Cerebellar cortex (tissue), 1 donor: ENCODE measurements at regions not wholly inside any gene's neighbourhood (a gene's known extent, or its start where the extent isn't known, plus 50 kb on each side); places are given as distances from the start of the nearest gene placed in this dataset.

Experiments
- DNase-seq: peaks from one replicate; pipeline ENCODE4 v3.0.0-alpha.2; 2015; ENCODE audit warnings: low spot score

DNA sequence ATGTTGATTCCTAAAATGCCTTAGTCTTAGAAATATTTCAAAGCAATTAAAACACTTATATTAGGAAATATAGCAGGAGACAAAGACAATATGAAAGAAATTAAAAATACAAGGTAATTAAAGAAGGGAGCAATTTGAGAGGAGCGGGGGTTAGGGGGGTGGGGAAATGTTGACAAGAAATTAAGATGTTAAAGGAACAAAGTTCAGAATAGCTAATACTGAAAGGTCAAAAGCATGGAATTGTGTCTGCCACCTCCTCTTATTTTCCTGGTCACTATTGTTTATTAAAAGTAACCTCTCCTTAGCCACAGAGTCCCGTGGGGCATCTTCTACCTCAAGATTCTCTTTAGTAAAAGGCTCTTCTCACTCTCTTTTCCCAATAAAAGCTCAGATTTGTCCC, 244.1 kb downstream of the MREG start:
- DNase-seq = no peak

DNA sequence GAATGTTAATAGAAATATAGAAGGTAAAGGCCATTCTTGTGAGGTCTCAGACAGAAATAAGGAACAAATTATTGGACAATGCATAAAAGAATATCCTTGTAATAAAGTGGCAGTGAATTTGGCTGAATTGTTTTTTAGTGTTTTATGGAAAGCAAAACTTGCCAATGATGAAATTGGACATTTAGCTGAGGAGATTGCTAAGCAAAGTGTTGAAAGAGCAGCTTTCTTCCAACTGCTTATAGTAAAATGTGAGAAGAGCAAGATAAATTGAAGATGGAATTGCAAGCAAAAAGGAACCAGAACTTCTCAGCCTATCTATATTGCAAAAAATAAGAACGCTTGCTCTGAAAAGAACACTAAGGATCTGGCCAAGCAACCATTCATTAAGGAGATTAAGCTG, 245.7 kb downstream of the MREG start:
- no peak for DNase-seq

- no peak for DNase-seq
These were observed 247.5 kb downstream of the MREG start for GRCh38 chr2:215765729-215766360.

DNA sequence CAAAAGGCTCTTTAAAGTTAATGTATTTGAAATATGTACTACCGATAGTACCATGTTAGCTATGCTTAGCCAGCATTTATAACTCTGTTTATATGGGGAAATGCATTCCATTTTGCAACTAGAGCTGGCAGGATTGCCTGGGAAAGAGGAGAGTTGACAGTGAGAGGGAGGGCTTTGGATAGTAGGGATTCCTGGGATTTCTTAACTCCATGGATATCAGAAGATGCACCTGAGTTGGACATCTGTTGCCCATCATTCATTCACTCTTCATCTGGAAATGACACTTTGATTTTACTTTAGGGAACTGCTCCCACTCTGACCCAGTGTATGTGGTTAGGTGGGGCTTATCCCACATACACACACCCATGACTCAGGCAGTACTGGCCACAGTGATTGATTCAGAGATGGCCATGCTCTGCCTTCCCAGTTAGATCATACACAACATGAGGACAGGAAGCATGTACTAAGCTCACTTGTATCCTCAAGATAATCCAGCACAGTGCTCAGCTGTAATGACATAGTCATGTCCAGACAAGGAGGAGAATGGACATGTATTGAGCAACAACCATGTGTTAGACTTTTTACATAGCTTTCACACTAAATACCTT, 248.8 kb downstream of the MREG start:
- no peak for DNase-seq

- DNase-seq = no peak
These were observed 252.8 kb downstream of the MREG start for GRCh38 chr2:215760557-215760956.

DNA sequence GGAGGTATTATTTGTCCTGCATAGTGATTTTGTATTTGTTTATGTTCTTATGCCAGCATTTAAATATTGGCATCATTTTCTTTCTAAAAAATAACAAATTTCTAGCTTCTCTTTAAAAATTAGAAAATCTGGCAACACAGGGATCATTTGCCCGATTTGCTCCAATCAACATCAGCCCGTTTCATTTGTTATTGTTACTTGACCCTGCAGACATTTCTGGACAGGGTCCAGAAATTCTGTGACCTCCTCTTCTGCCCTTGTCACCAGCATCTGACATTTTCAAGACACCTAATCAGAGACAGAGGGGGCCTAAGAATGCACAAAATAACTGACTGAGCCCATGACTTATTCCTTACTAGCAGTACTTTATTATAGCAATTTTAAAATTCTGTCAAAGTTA, 253.3 kb downstream of the MREG start:
- no peak for DNase-seq

DNA sequence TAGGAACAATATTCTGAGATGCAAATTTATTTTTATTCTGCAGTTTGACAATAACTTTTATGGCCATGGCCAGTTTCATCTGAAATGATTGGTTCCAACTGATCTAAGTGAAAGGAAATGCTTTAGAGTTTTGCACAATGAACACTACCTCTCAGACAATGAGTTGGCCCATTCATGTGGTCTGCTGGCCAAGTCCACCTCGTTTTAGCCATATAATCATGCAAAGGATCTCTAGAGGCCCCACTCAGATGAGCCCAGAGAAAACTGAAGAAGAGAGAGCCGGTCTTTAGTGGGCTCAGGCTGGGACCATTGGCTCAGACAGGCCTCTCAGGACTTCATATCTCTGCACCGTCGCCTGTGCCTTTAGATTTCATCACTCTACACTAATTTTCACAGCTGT, 254.7 kb downstream of the MREG start:
- no peak for DNase-seq

DNA sequence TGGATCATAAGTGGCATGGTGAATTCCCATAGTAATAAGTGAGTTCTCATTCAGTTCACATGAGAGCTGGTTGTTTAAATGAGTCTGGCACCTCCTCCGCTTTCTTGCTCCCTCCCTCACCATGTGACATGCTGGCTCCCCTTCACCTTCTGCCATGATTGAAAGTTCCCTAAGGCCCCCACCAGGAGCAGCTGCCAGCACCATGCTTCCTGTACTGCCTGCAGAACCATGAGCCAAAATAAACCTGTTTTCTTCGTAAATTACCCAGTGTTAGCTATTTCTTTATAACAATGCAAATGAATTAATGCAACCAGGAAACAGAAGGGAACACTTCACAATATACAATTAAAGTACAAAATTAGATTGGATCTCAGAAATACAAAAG, 257.0 kb downstream of the MREG start:
- no peak for DNase-seq

- DNase-seq = no peak
These were observed 257.6 kb downstream of the MREG start for GRCh38 chr2:215755641-215756345.

DNA sequence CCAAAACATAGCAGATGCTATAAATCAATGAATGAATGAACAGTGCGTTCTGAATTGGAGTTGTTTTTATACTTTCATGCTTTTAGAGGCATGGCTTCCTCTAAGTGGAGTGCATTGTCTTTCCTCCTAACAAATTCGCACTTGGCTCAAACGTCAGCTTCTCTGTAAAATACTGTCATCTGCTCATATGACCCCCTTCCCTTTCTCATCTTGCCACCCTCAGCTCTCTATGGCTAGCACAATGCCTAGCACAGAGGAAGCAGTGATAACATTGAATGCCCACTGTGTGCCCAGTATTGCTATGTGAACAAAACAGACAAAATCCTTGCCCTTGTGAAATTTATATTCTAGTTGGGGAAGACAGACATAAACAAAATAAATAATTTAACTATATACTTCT, 258.8 kb downstream of the MREG start:
- no peak for DNase-seq

DNA sequence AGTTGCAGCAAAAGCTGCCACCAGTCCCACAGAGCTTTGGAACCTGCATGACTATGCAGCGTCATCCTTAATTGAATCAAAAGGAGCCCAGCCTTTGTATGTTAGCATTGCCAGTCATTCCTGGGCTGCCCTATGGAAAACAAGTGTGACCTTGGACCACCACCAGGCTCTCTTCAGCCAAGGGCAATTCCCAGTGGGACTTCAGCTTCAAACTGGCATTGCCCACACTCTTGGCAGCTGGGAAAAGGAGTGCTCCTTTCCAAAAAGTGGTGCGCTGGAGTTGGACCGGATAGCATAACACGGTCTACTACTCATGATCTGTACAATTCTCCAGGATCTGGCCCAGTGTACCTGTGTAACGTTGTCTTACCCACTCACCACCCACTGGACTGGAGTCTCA, 259.5 kb downstream of the MREG start:
- DNase-seq = no peak

- no peak for DNase-seq
These were observed 260.4 kb downstream of the MREG start for GRCh38 chr2:215752991-215753390.

- no peak for DNase-seq
These were observed 260.9 kb downstream of the MREG start for GRCh38 chr2:215752436-215752835.

DNA sequence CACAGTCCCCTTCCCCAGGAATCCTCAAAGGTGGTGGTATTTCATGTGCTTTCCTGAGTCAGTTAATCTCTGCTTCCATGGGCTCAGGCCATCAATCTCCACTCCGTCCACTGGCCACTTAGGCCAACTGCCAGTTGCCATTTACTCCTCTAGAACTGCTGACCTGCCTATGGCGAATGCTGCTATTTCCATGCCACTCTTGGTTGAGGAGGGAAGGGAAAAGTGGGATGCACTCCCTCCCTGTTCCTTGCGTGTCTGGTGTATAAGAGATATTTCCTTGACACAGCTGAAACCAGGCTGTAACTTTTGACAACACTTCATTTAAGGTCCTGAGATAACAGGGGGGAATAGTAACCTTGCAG, 261.5 kb downstream of the MREG start:
- DNase-seq = no peak

DNA sequence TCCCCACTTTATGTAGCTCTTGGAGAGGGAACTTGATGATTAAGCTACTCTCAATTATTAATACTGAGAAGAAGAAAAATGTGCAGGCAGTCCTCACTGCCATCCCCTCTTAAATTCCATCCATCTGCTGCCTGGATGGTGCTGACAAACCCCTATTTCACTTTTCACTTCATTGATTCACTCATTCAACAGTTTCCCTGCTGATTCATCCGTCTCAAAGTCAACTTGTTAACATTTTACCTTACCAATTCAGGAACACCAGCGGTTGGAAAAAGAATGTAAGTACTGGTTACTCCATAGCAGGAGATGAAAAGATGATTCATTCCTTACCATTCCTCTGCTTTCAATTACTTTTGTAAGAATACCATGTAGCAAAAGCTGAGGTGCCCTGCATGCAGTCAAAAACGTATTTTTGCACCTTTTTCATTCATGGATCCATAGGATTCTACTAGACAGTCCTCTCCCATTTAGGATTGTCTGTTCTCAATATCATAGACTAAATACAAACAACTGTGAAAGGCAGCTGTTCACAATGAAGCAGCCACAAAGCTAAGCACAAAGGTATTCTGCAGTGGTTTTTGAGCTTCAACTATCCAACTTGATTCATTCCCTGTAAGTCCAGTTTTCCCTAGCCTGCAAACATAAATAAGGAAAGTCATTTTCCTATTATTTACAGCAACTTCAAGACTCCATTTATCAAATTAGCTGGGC, 262.0 kb downstream of the MREG start:
- no peak for DNase-seq

GRCh38 chr2:215750763-215751162, 262.6 kb downstream of the MREG start:
- DNase-seq = no peak

- no peak for DNase-seq
These were observed 264.0 kb downstream of the MREG start for GRCh38 chr2:215749092-215749957.

- no peak for DNase-seq
These were observed 264.9 kb downstream of the MREG start for GRCh38 chr2:215748446-215748845.

DNA sequence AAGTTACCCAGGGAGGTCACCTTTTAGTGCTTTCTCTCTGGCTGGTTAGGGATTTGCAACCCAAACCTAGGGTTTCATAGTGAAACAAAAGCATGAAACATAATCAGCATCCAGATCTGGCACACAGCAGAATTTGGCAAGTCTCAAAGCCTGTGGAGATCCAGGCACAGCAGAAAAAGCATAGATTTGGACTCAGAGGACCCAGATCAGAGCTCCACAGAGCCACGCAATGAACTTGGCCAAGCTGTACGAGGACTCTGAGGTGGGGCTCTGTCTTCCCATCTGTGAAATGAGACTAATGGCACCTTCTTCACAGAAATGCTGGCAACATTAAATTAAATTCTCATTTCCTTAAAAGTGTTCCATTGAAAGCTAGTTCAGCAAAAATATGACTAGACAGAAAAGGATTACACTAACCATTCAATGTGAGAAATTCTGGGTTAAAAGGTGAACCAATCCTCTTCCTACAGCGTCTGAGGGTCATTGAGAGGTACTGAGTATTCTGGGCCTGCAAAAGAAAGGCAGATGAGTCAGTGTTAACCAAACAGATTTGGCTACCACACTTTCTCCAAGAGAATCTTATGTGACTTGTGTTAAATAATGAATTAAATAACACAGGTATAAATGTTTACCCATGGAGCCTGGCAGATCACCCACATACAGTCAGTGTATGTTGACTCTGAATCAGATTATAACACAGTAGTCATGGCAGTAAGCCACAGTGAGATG, 266.3 kb downstream of the MREG start:
- no peak for DNase-seq

- no peak for DNase-seq
These were observed 267.0 kb downstream of the MREG start for GRCh38 chr2:215746226-215746886.

GRCh38 chr2:215745331-215745730, 268.0 kb downstream of the MREG start:
- DNase-seq = no peak
